Small intestine (tissue), 7 donors: ENCODE measurements at regions not wholly inside any gene's neighbourhood (a gene's known extent, or its start where the extent isn't known, plus 50 kb on each side); places are given as distances from the start of the nearest gene placed in this dataset.

Experiments used
- DNase-seq, 2 donors: peaks; one replicate each; pipeline versions ENCODE4 v3.0.0 to v3.0.0-alpha.2; 2013
- FAIRE-seq: peaks from 2 replicates; lab custom pipeline; 2012; peaks lifted over from hg19 to GRCh38; lab: Jason Lieb, UNC
- H3K27ac ChIP-seq, 3 donors: one replicate each; pipeline ENCODE4 v1.5.1; 2013; ENCODE audit warnings: low read length in 2 of 3, mild to moderate bottlenecking in 2 of 3, control low read depth in 1 of 3, inconsistent platforms in 1 of 3, low read depth in 1 of 3, moderate library complexity in 1 of 3
- H3K27me3 ChIP-seq, 3 donors: one replicate each; pipeline ENCODE4 v1.6.1; 2013; ENCODE audit warnings: low read length in 3 of 3, inconsistent platforms in 1 of 3; ENCODE audit not compliant: control insufficient read depth in 3 of 3, insufficient read depth in 3 of 3
- H3K36me3 ChIP-seq, 3 donors: one replicate each; pipeline ENCODE4 v1.6.1; 2013; ENCODE audit warnings: low read length in 3 of 3, inconsistent platforms in 1 of 3, low read depth in 1 of 3, mild to moderate bottlenecking in 1 of 3, moderate library complexity in 1 of 3; ENCODE audit not compliant: control insufficient read depth in 3 of 3, insufficient read depth in 2 of 3
- H3K4me1 ChIP-seq, 3 donors: one replicate each; pipeline ENCODE4 v1.6.1; 2013; ENCODE audit warnings: low read length in 2 of 3, inconsistent platforms in 1 of 3, low read depth in 1 of 3, mild to moderate bottlenecking in 1 of 3, moderate library complexity in 1 of 3; ENCODE audit not compliant: control insufficient read depth in 3 of 3, insufficient read depth in 2 of 3
- H3K4me3 ChIP-seq, 3 donors: one replicate each; pipeline ENCODE4 v1.5.1; 2013; ENCODE audit warnings: low read length in 3 of 3, control low read depth in 1 of 3, inconsistent platforms in 1 of 3, low read depth in 1 of 3, mild to moderate bottlenecking in 1 of 3, moderate library complexity in 1 of 3
- H3K9me3 ChIP-seq, 2 donors: one replicate each; pipeline ENCODE4 v1.6.1; 2013; ENCODE audit warnings: low read depth in 1 of 2, low read length in 1 of 2; ENCODE audit not compliant: control insufficient read depth in 2 of 2, insufficient read depth in 1 of 2
- WGBS, 3 donors: extraction: QIAGEN DNeasy Blood & Tissue Kit; methylation state at CpG; one replicate each; pipeline ENCODE4 v1.1.7; 2013; 5-methylcytosine and 5-hydroxymethylcytosine counted together
- donor health status: healthy with polysubstance abuse.
- donor health status: control.
- donor health status: control.
- donor health status: Bipolar disorder and iron deficiency.
- donor health status: healthy.

DNA sequence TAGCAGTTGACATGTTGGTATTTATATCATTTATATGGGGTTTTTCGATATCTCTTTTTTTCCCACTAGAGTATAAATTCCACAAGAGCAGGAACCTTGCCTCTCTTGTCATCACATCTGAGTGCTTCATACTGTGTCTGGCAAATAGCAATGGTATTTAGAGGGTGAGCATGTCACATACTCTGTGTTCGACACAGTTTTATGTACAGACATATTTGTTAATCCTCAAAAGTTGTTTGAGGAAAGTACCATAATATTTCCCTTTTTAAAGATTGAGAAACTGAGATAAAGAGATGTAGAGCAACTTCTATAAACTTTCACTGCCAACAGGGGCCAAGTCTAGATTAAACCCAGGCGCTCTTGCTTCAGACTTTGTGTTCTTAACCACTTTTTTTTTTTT is 324.6 kb upstream of the PDGFD start:
- no peak overlapping the region for H3K4me3 ChIP-seq
- WGBS, 3 donors, result 87 to 91% (median 88%) methylated on average over 3 of the region's 3 CpGs
- no peak overlapping the region for H3K27ac ChIP-seq
- DNase-seq (no peak), FAIRE-seq (no peak)
- no peaks in the 10 kb centered on the region for H3K27me3 ChIP-seq
- no peaks in the 10 kb centered on the region for H3K4me1 ChIP-seq
- no peaks in the 10 kb centered on the region for H3K36me3 ChIP-seq
- H3K9me3 ChIP-seq, result peaks cover 2 to 17% of the 10 kb centered on the region in 2 donors

- no peak for FAIRE-seq
- peaks cover 2 to 17% of the 10 kb centered on the region in 2 donors for H3K9me3 ChIP-seq
- no peaks in the 10 kb centered on the region for H3K27me3 ChIP-seq
- H3K4me3 ChIP-seq, result no peak overlapping the region
- WGBS, 3 donors, result 54 to 62% (median 60%) methylated on average over 4 of the region's 4 CpGs
- no peak for DNase-seq
- H3K27ac ChIP-seq, result no peak overlapping the region
- H3K4me1 ChIP-seq, result no peaks in the 10 kb centered on the region
- H3K36me3 ChIP-seq, result no peaks in the 10 kb centered on the region
Measured at GRCh38 chr11:104487046-104487806, 323.3 kb upstream of the PDGFD start.

DNA sequence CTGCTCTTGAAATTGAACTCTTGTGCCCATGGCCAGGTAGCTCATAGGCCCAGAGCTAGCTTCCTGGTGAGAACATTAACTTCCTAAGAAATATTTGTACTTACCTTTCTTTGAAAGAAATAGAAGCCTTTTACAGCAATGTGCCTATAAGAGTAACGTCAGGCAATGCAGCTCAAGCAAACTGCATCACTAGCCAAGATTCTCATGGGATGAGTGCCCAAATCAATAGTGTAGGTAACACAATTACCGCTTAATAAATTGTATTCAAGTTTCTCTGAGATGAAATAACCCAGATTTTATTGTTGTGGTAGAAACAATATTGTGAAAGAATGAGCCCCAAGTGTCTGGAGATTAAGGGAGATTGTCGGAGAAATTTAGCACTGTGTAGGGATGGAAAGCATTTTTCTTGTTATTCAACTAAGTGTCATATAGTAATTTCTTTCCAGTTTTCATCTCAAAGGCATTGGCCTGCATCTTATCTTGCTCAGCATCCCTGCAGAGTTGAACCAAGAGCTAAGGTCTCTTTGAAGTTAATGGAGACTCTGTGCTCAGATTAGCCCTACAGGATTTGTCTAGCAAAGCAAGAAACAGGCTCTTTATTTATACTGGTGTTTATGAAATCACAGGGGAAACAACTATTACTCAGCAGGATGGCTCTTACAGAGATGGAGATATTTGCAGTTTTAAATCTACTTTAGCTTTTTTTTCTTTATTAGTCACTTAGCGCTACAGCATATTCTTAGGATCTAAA is 321.0 kb upstream of the PDGFD start:
- no peaks in the 10 kb centered on the region for H3K27me3 ChIP-seq
- H3K4me1 ChIP-seq, result no peaks in the 10 kb centered on the region
- FAIRE-seq (no peak), DNase-seq (no peak)
- H3K27ac ChIP-seq, result no peak overlapping the region
- 54 to 64% (median 57%) methylated on average over 4 of the region's 4 CpGs for WGBS, 3 donors
- no peaks in the 10 kb centered on the region for H3K9me3 ChIP-seq
- H3K36me3 ChIP-seq, result no peaks in the 10 kb centered on the region
- no peak overlapping the region for H3K4me3 ChIP-seq

DNA sequence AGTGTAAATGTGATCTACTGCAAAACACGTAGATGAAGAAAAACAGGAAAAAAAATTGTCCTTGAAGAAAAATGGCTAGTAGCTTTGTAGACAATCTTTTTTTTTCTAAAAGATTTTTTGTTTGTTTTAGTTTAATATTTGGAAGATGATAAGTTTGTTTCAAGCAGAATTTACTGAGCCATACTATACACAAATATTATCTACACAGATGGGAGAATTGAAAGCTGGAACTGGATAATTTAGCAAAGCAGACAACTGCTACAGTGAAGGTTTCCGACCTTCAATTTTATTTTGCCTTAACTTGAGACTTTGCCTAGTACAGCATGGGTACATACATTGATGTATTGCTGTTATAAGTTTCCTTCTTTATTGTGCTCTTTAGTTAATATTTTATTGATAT is 313.0 kb upstream of the PDGFD start:
- Histone ChIP-seq H3K27ac (no peak overlapping the region), H3K4me3 (no peak overlapping the region), H3K36me3 (no peaks in the 10 kb centered on the region), H3K9me3 (no peaks in the 10 kb centered on the region), H3K27me3 (no peaks in the 10 kb centered on the region), H3K4me1 (no peaks in the 10 kb centered on the region)
- DNase-seq (no peak), FAIRE-seq (no peak)
- 59 to 70% (median 63%) methylated on average over 2 of the region's 2 CpGs for WGBS, 3 donors

- H3K36me3 ChIP-seq, result no peaks in the 10 kb centered on the region
- H3K4me3 ChIP-seq, result no peak overlapping the region
- H3K27ac ChIP-seq, result no peak overlapping the region
- H3K9me3 ChIP-seq, result no peaks in the 10 kb centered on the region
- H3K4me1 ChIP-seq, result no peaks in the 10 kb centered on the region
- no peaks in the 10 kb centered on the region for H3K27me3 ChIP-seq
- DNase-seq (no peak), FAIRE-seq (no peak)
Measured at GRCh38 chr11:104476454-104476853, 312.5 kb upstream of the PDGFD start.

DNA sequence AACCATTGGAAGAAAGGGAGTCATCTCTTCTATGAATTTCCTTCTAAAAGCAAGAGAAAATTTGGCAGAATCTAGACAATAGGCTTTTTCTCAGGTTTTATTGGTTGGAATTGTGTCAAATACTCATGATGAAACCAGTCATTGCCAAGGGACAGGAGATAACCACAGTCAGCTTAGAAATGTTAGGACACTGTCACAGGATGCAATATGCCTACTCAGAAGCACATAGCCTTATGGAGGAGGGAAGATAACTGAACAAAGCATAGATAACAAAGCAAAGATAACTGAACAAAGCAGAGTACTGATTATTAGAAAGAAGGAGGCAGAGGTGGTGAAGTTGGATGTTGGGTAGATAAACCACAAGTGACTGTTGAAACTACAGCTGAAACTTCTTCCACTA is 303.5 kb upstream of the PDGFD start:
- DNase-seq, result no peak
- H3K4me1 ChIP-seq, result no peaks in the 10 kb centered on the region
- H3K36me3 ChIP-seq, result no peaks in the 10 kb centered on the region
- no peak overlapping the region for H3K27ac ChIP-seq
- no peaks in the 10 kb centered on the region for H3K9me3 ChIP-seq
- no peak overlapping the region for H3K4me3 ChIP-seq
- FAIRE-seq, result no peak
- no peaks in the 10 kb centered on the region for H3K27me3 ChIP-seq

DNA sequence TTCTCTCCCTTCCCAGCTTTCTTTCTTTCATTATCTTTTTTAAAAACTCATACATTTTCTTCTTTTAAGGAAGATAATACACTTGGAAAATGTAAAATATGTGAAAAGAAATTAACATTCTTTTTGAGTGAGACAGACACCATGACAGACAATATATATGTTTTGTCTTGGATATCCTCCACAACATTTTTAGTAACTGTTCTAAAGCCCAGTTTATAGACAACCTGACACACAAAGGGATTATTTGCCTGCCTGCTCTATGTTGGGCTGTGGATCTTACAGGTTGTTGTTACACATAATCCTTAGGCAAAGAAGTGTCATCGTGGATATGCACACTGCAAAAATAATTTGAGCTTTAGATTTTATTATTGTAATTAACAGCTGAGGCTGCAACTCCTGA is 301.4 kb upstream of the PDGFD start:
- no peak for FAIRE-seq

DNA sequence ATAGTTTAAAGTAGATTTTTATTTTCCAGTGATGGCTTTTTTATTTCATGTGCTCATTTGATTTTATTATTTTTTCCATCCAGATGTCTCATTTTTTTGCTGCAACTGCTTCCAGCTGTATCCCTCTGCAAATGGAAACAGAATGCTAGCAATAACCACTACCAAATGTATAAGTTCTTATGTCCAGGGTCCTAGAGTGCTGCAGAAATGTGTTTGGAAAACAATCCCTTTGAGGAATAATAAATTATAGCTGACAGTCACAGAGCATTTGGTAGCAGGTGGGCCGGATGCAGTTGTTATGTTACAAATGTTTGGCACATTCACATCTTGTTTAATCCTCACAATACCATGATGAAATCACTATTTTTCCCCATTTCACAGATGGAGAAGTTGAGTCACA is 300.7 kb upstream of the PDGFD start:
- Histone ChIP-seq H3K4me1 (no peaks in the 10 kb centered on the region), H3K9me3 (no peaks in the 10 kb centered on the region), H3K27ac (no peak overlapping the region), H3K4me3 (no peak overlapping the region), H3K27me3 (no peaks in the 10 kb centered on the region), H3K36me3 (no peaks in the 10 kb centered on the region)
- FAIRE-seq (no peak), DNase-seq (no peak)
- 63 to 71% (median 63%) methylated on average over 1 of the region's 1 CpG for WGBS, 3 donors

More for the DNA sequence above, 301.4 kb upstream of the PDGFD start:
- no peaks in the 10 kb centered on the region for H3K36me3 ChIP-seq
- H3K9me3 ChIP-seq, result no peaks in the 10 kb centered on the region
- 20 to 47% (median 37%) methylated on average over 1 of the region's 1 CpG for WGBS, 3 donors
- no peak for DNase-seq
- no peak overlapping the region for H3K4me3 ChIP-seq
- H3K27ac ChIP-seq, result no peak overlapping the region
- no peaks in the 10 kb centered on the region for H3K4me1 ChIP-seq
- H3K27me3 ChIP-seq, result no peaks in the 10 kb centered on the region
